Endothelial cell of umbilical vein (primary cell): ENCODE measurements at regions not wholly inside any gene's neighbourhood (a gene's known extent, or its start where the extent isn't known, plus 50 kb on each side); places are given as distances from the start of the nearest gene placed in this dataset.

ENCODE experiments used
- CTCF ChIP-seq, 2 donors: IDR thresholded peaks; 1 replicate in 1 of 2; 2 replicates in 1 of 2; pipeline ENCODE4 v1.5.1; 2011; ENCODE audit warnings: low read length in 2 of 2, mild to moderate bottlenecking in 2 of 2, moderate library complexity in 2 of 2, control low read depth in 1 of 2, inconsistent platforms in 1 of 2, low read depth in 1 of 2; ENCODE audit not compliant: insufficient read depth in 1 of 2; ENCODE audit errors: extremely low read depth in 1 of 2
- EZH2 ChIP-seq: IDR thresholded peaks from 2 replicates; pipeline ENCODE4 v1.6.1; 2012; ENCODE audit warnings: borderline replicate concordance, low read depth, mild to moderate bottlenecking, moderate library complexity, low read length, inconsistent platforms; ENCODE audit not compliant: severe bottlenecking
- FOS ChIP-seq: IDR thresholded peaks from 2 replicates; pipeline ENCODE4 v1.6.1; 2011; ENCODE audit warnings: mild to moderate bottlenecking, low read length, moderate library complexity, borderline replicate concordance; ENCODE audit not compliant: insufficient read depth
- GATA2 ChIP-seq: IDR thresholded peaks from 2 replicates; pipeline ENCODE4 v1.7.0; 2011; ENCODE audit warnings: low read depth, mild to moderate bottlenecking, moderate library complexity, mixed read lengths, low read length; ENCODE audit not compliant: insufficient read length, insufficient read depth
- MAX ChIP-seq: IDR thresholded peaks from 2 replicates; pipeline ENCODE4 v1.6.1; 2011; ENCODE audit not compliant: insufficient read depth, insufficient read length
- MYC ChIP-seq: IDR thresholded peaks from one replicate; pipeline ENCODE4 v1.6.1; 2011; ENCODE audit warnings: mild to moderate bottlenecking, low read depth, low read length
- POLR2A ChIP-seq: IDR thresholded peaks from 2 replicates; pipeline ENCODE4 v1.6.1; 2012; ENCODE audit warnings: low read depth, mild to moderate bottlenecking, control low read depth, low read length
- POLR2AphosphoS5 ChIP-seq: IDR thresholded peaks from 2 replicates; pipeline ENCODE4 v1.6.1; 2012; ENCODE audit warnings: low read depth, mild to moderate bottlenecking, control low read depth, low read length, moderate library complexity; ENCODE audit not compliant: insufficient read depth

- TF ChIP-seq CTCF (IDR thresholded peaks at IDR 0.05; ENCODE audit: extremely low read depth in 1 of 2, insufficient read depth in 1 of 2, low read depth in 1 of 2, low read length in 2 of 2) (no peak), MYC (no peak), POLR2AphosphoS5 (no peak), FOS (no peak), POLR2A (no peak), EZH2 (no peak), MAX (no peak), GATA2 (no peak)
These were observed 381.6 kb downstream of the KLF5 start for GRCh38 chr13:73440296-73440895.
